H1 (cell line): ENCODE measurements at regions not wholly inside any gene's neighbourhood (a gene's known extent, or its start where the extent isn't known, plus 50 kb on each side); places are given as distances from the start of the nearest gene placed in this dataset.

Source experiments
- CTCF ChIA-PET: fragments of 300-600 bp; sonication (Branson Sonifier 250); formaldehyde crosslinking; loops from one replicate; lab custom pipeline; 2021; ENCODE audit not compliant: partially characterized antibody; lab: Charles Lee
- POLR2A ChIA-PET: fragments of 300-600 bp; sonication (Branson Sonifier 250); formaldehyde crosslinking; loops from one replicate; lab custom pipeline; 2021; ENCODE audit warnings: inconsistent platforms; ENCODE audit not compliant: partially characterized antibody; lab: Charles Lee
- DNase-seq, 2 experiments: peaks; one replicate each; pipeline versions ENCODE4 v3.0.0 to v3.0.0-alpha.2; 2010 to 2022; ENCODE audit warnings: low spot score in 2 of 2, low read depth in 1 of 2, mixed read lengths in 1 of 2
- FAIRE-seq: peaks from 2 replicates; lab custom pipeline; 2011; peaks lifted over from hg19 to GRCh38; lab: Jason Lieb, UNC
- H2AFZ ChIP-seq: 2 replicates; pipeline ENCODE4 v1.8.1; 2012; ENCODE audit warnings: low read length, inconsistent platforms
- H2AK5ac ChIP-seq: 2 replicates; pipeline ENCODE4 v1.6.1; 2013; ENCODE audit warnings: low read depth, low read length
- H2BK120ac ChIP-seq: replicated peaks from 2 replicates; pipeline ENCODE3; 2013; ENCODE audit warnings: low read depth, low read length, inconsistent platforms
- H2BK12ac ChIP-seq: 2 replicates; pipeline ENCODE4 v1.6.1; 2013; ENCODE audit warnings: low read depth, low read length
- H2BK15ac ChIP-seq: 2 replicates; pipeline ENCODE4 v1.6.1; 2013; ENCODE audit warnings: low read length
- H2BK20ac ChIP-seq: 2 replicates; pipeline ENCODE4 v1.6.1; 2013; ENCODE audit warnings: low read length
- H2BK5ac ChIP-seq: 2 replicates; pipeline ENCODE4 v1.6.1; 2013; ENCODE audit warnings: low read depth, low read length
- H3K14ac ChIP-seq: 2 replicates; pipeline ENCODE4 v1.6.1; 2013; ENCODE audit warnings: inconsistent platforms; ENCODE audit not compliant: insufficient read length
- H3K18ac ChIP-seq: 2 replicates; pipeline ENCODE4 v1.6.1; 2013; ENCODE audit warnings: low read length; ENCODE audit errors: extremely low read depth
- H3K23ac ChIP-seq: 2 replicates; pipeline ENCODE4 v1.6.1; 2013; ENCODE audit warnings: inconsistent platforms; ENCODE audit not compliant: insufficient read length
- H3K23me2 ChIP-seq: 2 replicates; pipeline ENCODE4 v1.6.1; 2013; ENCODE audit warnings: low read depth, low read length
- H3K27ac ChIP-seq: 2 replicates; pipeline ENCODE4 v1.6.1; 2011; ENCODE audit warnings: low read depth, low read length, inconsistent platforms
- H3K27me3 ChIP-seq, 4 experiments: replicated peaks in 1 of 4; 1 replicate in 1 of 4; 2 replicates in 3 of 4; pipeline versions ENCODE4 v1.6.1 to v1.8.1; 2011 to 2013; ENCODE audit warnings: low read length in 3 of 4, mild to moderate bottlenecking in 3 of 4, inconsistent platforms in 2 of 4, mixed read lengths in 2 of 4, moderate library complexity in 1 of 4; ENCODE audit not compliant: control insufficient read depth in 3 of 4, insufficient read depth in 3 of 4; ENCODE audit errors: extremely low read depth in 1 of 4
- H3K36me3 ChIP-seq, 4 experiments: 2 replicates each; pipeline versions ENCODE4 v1.6.1 to v1.8.1; 2011 to 2013; ENCODE audit warnings: mild to moderate bottlenecking in 4 of 4, low read length in 3 of 4, moderate library complexity in 2 of 4, control low read depth in 1 of 4, inconsistent platforms in 1 of 4; ENCODE audit not compliant: insufficient read depth in 4 of 4, control insufficient read depth in 2 of 4
- H3K4ac ChIP-seq: replicated peaks from 2 replicates; pipeline ENCODE3; 2013; ENCODE audit warnings: low read length, low read depth, mixed read lengths, inconsistent platforms; ENCODE audit not compliant: insufficient read length
- H3K4me1 ChIP-seq, 4 experiments: replicated peaks in 1 of 4; 1 replicate in 1 of 4; 2 replicates in 3 of 4; pipeline versions ENCODE4 v1.6.1 to v1.8.1; 2011 to 2013; ENCODE audit warnings: low read length in 3 of 4, inconsistent platforms in 2 of 4, mixed read lengths in 1 of 4; ENCODE audit not compliant: insufficient read depth in 4 of 4, control insufficient read depth in 3 of 4
- H3K4me2 ChIP-seq, 2 experiments: 2 replicates each; pipeline versions ENCODE4 v1.6.1 to v1.8.1; 2011 to 2013; ENCODE audit warnings: low read depth in 2 of 2, low read length in 2 of 2, control low read depth in 1 of 2, inconsistent platforms in 1 of 2, mild to moderate bottlenecking in 1 of 2; ENCODE audit not compliant: insufficient read depth in 1 of 2
- H3K4me3 ChIP-seq, 4 experiments: fragments of 200-600, 300-600 bp in 1 of 4; sonication (generic), shearing (Covaris generic), sonication (Bioruptor Twin) in 1 of 4; 2 replicates each; pipeline versions ENCODE4 v1.5.1 to v1.8.1; 2011 to 2016; ENCODE audit warnings: low read length in 4 of 4, low read depth in 3 of 4, control low read depth in 2 of 4, inconsistent platforms in 2 of 4, mild to moderate bottlenecking in 2 of 4, mixed read lengths in 1 of 4, moderate library complexity in 1 of 4; ENCODE audit not compliant: insufficient read depth in 2 of 4; ENCODE audit errors: extremely low read depth in 1 of 4
- H3K56ac ChIP-seq: replicated peaks from 2 replicates; pipeline ENCODE3; 2013; ENCODE audit warnings: low read depth, mild to moderate bottlenecking, mixed read lengths, low read length, inconsistent platforms; ENCODE audit not compliant: insufficient read length
- H3K79me1 ChIP-seq: 2 replicates; pipeline ENCODE4 v1.6.1; 2013; ENCODE audit warnings: low read depth, low read length, control low read depth
- H3K79me2 ChIP-seq, 2 experiments: 2 replicates each; pipeline versions ENCODE4 v1.6.1 to v1.8.1; 2012 to 2013; ENCODE audit warnings: low read length in 2 of 2, mild to moderate bottlenecking in 2 of 2, inconsistent platforms in 1 of 2; ENCODE audit not compliant: insufficient read depth in 2 of 2, control insufficient read depth in 1 of 2
- H3K9ac ChIP-seq, 4 experiments: replicated peaks in 1 of 4; 1 replicate in 1 of 4; 2 replicates in 3 of 4; pipeline versions ENCODE4 v1.6.1 to v1.8.1; 2011 to 2013; ENCODE audit warnings: low read depth in 3 of 4, low read length in 3 of 4, control low read depth in 2 of 4, mild to moderate bottlenecking in 2 of 4, moderate library complexity in 2 of 4, inconsistent platforms in 1 of 4; ENCODE audit errors: extremely low read depth in 1 of 4
- H3K9me3 ChIP-seq, 2 experiments: 2 replicates each; pipeline versions ENCODE4 v1.6.1 to v1.8.1; 2012 to 2013; ENCODE audit warnings: mild to moderate bottlenecking in 2 of 2, moderate library complexity in 2 of 2, control low read depth in 1 of 2, inconsistent platforms in 1 of 2, low read depth in 1 of 2, low read length in 1 of 2, mixed read lengths in 1 of 2; ENCODE audit not compliant: insufficient read depth in 2 of 2
- H4K20me1 ChIP-seq, 2 experiments: replicated peaks in 1 of 2; 2 replicates each; pipeline versions ENCODE3 to v1.8.1; 2011 to 2013; ENCODE audit warnings: inconsistent platforms in 2 of 2, low read length in 2 of 2, mild to moderate bottlenecking in 1 of 2; ENCODE audit not compliant: insufficient read depth in 2 of 2, control insufficient read depth in 1 of 2
- H4K5ac ChIP-seq: 2 replicates; pipeline ENCODE4 v1.6.1; 2013; ENCODE audit warnings: low read length, low read depth, mixed read lengths, inconsistent platforms; ENCODE audit not compliant: insufficient read length
- H4K8ac ChIP-seq: 2 replicates; pipeline ENCODE4 v1.8.0; 2013; ENCODE audit warnings: mild to moderate bottlenecking, moderate library complexity, low read length, inconsistent platforms; ENCODE audit not compliant: insufficient read depth; ENCODE audit errors: extremely low read depth
- H4K91ac ChIP-seq: replicated peaks from 2 replicates; pipeline ENCODE3; 2013; ENCODE audit warnings: low read length, mixed read lengths, inconsistent platforms; ENCODE audit not compliant: insufficient read length
- CBX5 ChIP-seq: fragments of 300-800, 300-1000 bp; sonication (generic); IDR thresholded peaks from 2 replicates; pipeline ENCODE4 v1.7.1; 2016; ENCODE audit warnings: antibody characterized with exemption, low read length, low read depth
- E2F6 ChIP-seq: IDR thresholded peaks from 2 replicates; pipeline ENCODE4 v1.6.1; 2012; ENCODE audit warnings: inconsistent platforms
- WGBS, 2 experiments: shearing (Covaris generic) in 1 of 2; methylation state at CpG; one replicate each; pipeline versions ENCODE4 v1.1.6 to v1.1.7; 2013 to 2015; ENCODE audit warnings: low lambda C conversion rate in 2 of 2, mixed read lengths in 2 of 2, inconsistent platforms in 1 of 2, low coverage in 1 of 2, missing lambda C conversion rate in 1 of 2; ENCODE audit not compliant: insufficient replicate concordance in 2 of 2, insufficient coverage in 1 of 2, insufficient read length in 1 of 2; ENCODE audit errors: extremely low coverage in 1 of 2, missing lambda C conversion rate in 1 of 2; 5-methylcytosine and 5-hydroxymethylcytosine counted together

GRCh38 chr2:21535826-21536225 is 412.1 kb downstream of the TDRD15 start:
- Histone ChIP-seq H3K27ac (no peak overlapping the region), H2BK120ac (no peak overlapping the region), H3K9me3 (peaks cover 28% of the 10 kb centered on the region in 2 experiments), H3K36me3 (peaks cover 0 to 7% (median 2%) of the 10 kb centered on the region in 4 experiments; a peak in 3 of 8 replicates), H4K91ac (no peak overlapping the region), H3K79me1 (no peaks in the 10 kb centered on the region), H3K14ac (no peak overlapping the region), H3K4me2 (no peak overlapping the region), H3K27me3 (no peaks in the 10 kb centered on the region), H2BK5ac (no peak overlapping the region), H2AK5ac (no peak overlapping the region), H3K9ac (no peak overlapping the region), H2BK12ac (no peak overlapping the region), H3K4me1 (no peaks in the 10 kb centered on the region), H3K23me2 (no peaks in the 10 kb centered on the region), H3K4ac (no peak overlapping the region), H3K4me3 (no peak overlapping the region), H2BK20ac (no peak overlapping the region), H3K18ac (no peak overlapping the region), H3K23ac (no peak overlapping the region), H3K56ac (no peak overlapping the region), H4K20me1 (no peaks in the 10 kb centered on the region), H4K5ac (no peak overlapping the region), H2AFZ (no peak overlapping the region), H3K79me2 (no peaks in the 10 kb centered on the region), H2BK15ac (no peak overlapping the region), H4K8ac (no peak overlapping the region)
- ChIA-PET CTCF (no interaction called here), POLR2A (no interaction called here)
- 67% methylated on average over 4 of the region's 4 CpGs; no CpG with 5 or more reads in 1 of the 2 experiments for WGBS, 2 experiments
- TF ChIP-seq E2F6 (no peak), CBX5 (0 out of 2 replicates have a peak, but pooled peaks have one; percentile 44)
- FAIRE-seq (no peak), DNase-seq (no peak)
